Endodermal cell (in vitro differentiated cells): ENCODE measurements at regions not wholly inside any gene's neighbourhood (a gene's known extent, or its start where the extent isn't known, plus 50 kb on each side); places are given as distances from the start of the nearest gene placed in this dataset.

ENCODE experiments used
- DNase-seq: peaks from one replicate; pipeline ENCODE4 v3.0.0-alpha.2; 2017
- H3K27ac ChIP-seq: 2 replicates; pipeline ENCODE4 v1.5.1; 2013; ENCODE audit warnings: mild to moderate bottlenecking, low read depth, low read length, moderate library complexity
- H3K27me3 ChIP-seq: 2 replicates; pipeline ENCODE4 v1.6.1; 2013; ENCODE audit warnings: mild to moderate bottlenecking, low read length, moderate library complexity; ENCODE audit not compliant: insufficient read depth, control insufficient read depth, poor library complexity, severe bottlenecking
- H3K36me3 ChIP-seq: 2 replicates; pipeline ENCODE4 v1.7.0; 2013; ENCODE audit warnings: mild to moderate bottlenecking, low read length, moderate library complexity; ENCODE audit not compliant: control insufficient read depth, insufficient read depth
- H3K4me1 ChIP-seq: one replicate; pipeline ENCODE4 v1.7.0; 2013; ENCODE audit warnings: low read length; ENCODE audit not compliant: control insufficient read depth, insufficient read depth
- H3K4me3 ChIP-seq: 2 replicates; pipeline ENCODE4 v1.5.1; 2013; ENCODE audit warnings: mild to moderate bottlenecking, low read length, moderate library complexity
- H3K9ac ChIP-seq: 2 replicates; pipeline ENCODE4 v1.6.1; 2013; ENCODE audit warnings: mild to moderate bottlenecking, low read length, moderate library complexity; ENCODE audit not compliant: poor library complexity, severe bottlenecking; ENCODE audit errors: extremely low read depth
- H3K9me3 ChIP-seq: 2 replicates; pipeline ENCODE4 v1.6.1; 2013; ENCODE audit warnings: mild to moderate bottlenecking, low read length, moderate library complexity; ENCODE audit not compliant: control insufficient read depth
- H3K27ac Mint-ChIP-seq: 2 replicates; pipeline ENCODE4 v1.8.0; 2020; ENCODE audit warnings: mixed read lengths
- H3K27me3 Mint-ChIP-seq: 2 replicates; pipeline ENCODE4 v1.8.0; 2021; ENCODE audit warnings: mild to moderate bottlenecking, mixed read lengths; ENCODE audit not compliant: insufficient read depth
- H3K36me3 Mint-ChIP-seq: 2 replicates; pipeline ENCODE4 v1.8.0; 2020; ENCODE audit warnings: low read depth, mixed read lengths
- H3K4me1 Mint-ChIP-seq: 2 replicates; pipeline ENCODE4 v1.8.0; 2020; ENCODE audit warnings: mixed read lengths
- H3K4me3 Mint-ChIP-seq: 2 replicates; pipeline ENCODE4 v1.8.0; 2020; ENCODE audit warnings: mild to moderate bottlenecking, moderate library complexity, mixed read lengths
- H3K9me3 Mint-ChIP-seq: 2 replicates; pipeline ENCODE4 v1.8.0; 2020; ENCODE audit warnings: mild to moderate bottlenecking, mixed read lengths
- WGBS, 2 experiments: methylation state at CpG; one replicate each; pipeline versions ENCODE4 v1.1.5 to v1.1.7; 2013; ENCODE audit warnings: missing lambda C conversion rate in 2 of 2, mixed read lengths in 1 of 2; ENCODE audit not compliant: insufficient coverage in 1 of 2, insufficient read length in 1 of 2; 5-methylcytosine and 5-hydroxymethylcytosine counted together
- TF ChIP-seq, protein P1 (sequence below): fragments of 200-600 bp; sonication (generic); conservative IDR thresholded peaks from 2 replicates; pipeline ENCODE4 v1.5.0; 2021; ENCODE audit warnings: antibody characterized with exemption, mild to moderate bottlenecking

DNA sequence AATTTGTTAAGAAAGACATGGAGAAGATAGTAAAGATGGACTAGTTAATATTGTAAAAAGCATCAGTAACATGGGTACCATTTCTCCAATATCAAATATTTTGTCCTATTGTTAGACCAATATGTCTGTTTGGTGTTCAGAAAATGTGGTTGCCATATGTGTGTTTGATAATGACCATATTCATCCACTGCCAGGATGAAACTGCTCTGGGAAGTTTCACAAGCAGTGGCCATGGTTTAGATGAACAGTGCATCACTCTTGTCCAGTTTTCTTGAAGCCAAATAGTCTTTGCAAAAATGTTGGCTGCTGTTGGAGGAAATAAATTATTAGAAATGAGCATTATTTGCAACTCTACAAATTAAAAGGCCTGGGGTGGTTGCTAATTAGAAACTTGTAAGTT is 333.8 kb downstream of the NUF2 start:
- Histone ChIP-seq H3K4me3 (no peak overlapping the region), H3K9me3 (peaks cover under 1% of the 10 kb centered on the region), H3K4me1 (peaks cover 17% of the 10 kb centered on the region), H3K36me3 (no peaks in the 10 kb centered on the region), H3K27me3 (no peaks in the 10 kb centered on the region), H3K27ac (no peak overlapping the region), H3K9ac (no peak overlapping the region)
- Mint-ChIP-seq H3K4me3 (no peak overlapping the region), H3K4me1 (peaks cover 42% of the 10 kb centered on the region), H3K27ac (no peak overlapping the region), H3K27me3 (no peaks in the 10 kb centered on the region), H3K9me3 (peaks cover 2% of the 10 kb centered on the region), H3K36me3 (no peaks in the 10 kb centered on the region)
- DNase-seq: no peak
- TF ChIP-seq, protein P1, sequence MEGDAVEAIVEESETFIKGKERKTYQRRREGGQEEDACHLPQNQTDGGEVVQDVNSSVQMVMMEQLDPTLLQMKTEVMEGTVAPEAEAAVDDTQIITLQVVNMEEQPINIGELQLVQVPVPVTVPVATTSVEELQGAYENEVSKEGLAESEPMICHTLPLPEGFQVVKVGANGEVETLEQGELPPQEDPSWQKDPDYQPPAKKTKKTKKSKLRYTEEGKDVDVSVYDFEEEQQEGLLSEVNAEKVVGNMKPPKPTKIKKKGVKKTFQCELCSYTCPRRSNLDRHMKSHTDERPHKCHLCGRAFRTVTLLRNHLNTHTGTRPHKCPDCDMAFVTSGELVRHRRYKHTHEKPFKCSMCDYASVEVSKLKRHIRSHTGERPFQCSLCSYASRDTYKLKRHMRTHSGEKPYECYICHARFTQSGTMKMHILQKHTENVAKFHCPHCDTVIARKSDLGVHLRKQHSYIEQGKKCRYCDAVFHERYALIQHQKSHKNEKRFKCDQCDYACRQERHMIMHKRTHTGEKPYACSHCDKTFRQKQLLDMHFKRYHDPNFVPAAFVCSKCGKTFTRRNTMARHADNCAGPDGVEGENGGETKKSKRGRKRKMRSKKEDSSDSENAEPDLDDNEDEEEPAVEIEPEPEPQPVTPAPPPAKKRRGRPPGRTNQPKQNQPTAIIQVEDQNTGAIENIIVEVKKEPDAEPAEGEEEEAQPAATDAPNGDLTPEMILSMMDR: no peak

GRCh38 chr1:163656095-163656759 is 334.5 kb downstream of the NUF2 start:
- Histone ChIP-seq H3K27ac (peak overlapping the region; percentile 9), H3K4me1 (peaks cover 15% of the 10 kb centered on the region), H3K9me3 (no peaks in the 10 kb centered on the region), H3K9ac (no peak overlapping the region), H3K27me3 (no peaks in the 10 kb centered on the region), H3K36me3 (no peaks in the 10 kb centered on the region), H3K4me3 (no peak overlapping the region)
- Mint-ChIP-seq H3K4me3 (no peak overlapping the region), H3K9me3 (no peaks in the 10 kb centered on the region), H3K27ac (no peak overlapping the region), H3K27me3 (no peaks in the 10 kb centered on the region), H3K4me1 (peaks cover 41% of the 10 kb centered on the region), H3K36me3 (no peaks in the 10 kb centered on the region)
- 93 to 100% methylated on average over 2 to 4 of the region's 4 CpGs for whole genome bisulfite sequencing, 2 experiments
- DNase-seq: no peak
- TF ChIP-seq, protein P1: no peak

DNA sequence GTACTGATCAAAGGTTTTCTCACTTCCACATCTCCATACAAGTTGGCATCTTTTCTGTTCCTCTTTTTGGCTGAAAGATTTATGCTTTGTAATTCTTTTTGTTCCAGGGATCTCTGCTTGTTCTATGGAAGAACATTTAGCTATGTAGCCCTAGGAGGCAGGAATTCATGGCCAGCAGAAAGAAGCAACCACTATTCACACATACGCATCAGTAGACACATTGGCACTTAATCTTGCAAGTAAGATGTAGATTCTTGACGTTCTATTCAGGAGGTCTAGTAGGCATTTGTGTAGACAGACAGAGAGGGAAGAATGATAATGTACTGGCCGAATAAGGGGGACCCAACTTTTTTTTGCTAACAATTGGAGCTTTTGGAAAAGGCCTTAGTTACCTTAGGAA is 336.0 kb downstream of the NUF2 start:
- Mint-ChIP-seq H3K9me3 (no peaks in the 10 kb centered on the region), H3K4me1 (peaks cover 32% of the 10 kb centered on the region), H3K4me3 (no peak overlapping the region), H3K36me3 (no peaks in the 10 kb centered on the region), H3K27ac (no peak overlapping the region), H3K27me3 (no peaks in the 10 kb centered on the region)
- no peak for DNase-seq
- H3K9me3 ChIP-seq: no peaks in the 10 kb centered on the region
- 90 to 100% methylated on average over 2 to 3 of the region's 3 CpGs for WGBS, 2 experiments
- H3K27ac ChIP-seq: no peak overlapping the region
- no peaks in the 10 kb centered on the region for H3K36me3 ChIP-seq
- H3K4me1 ChIP-seq: peaks cover 9% of the 10 kb centered on the region
- H3K9ac ChIP-seq: no peak overlapping the region
- H3K4me3 ChIP-seq: no peak overlapping the region
- TF ChIP-seq, protein P1: no peak
- no peaks in the 10 kb centered on the region for H3K27me3 ChIP-seq
